UCSD-AML1 (cell line): ENCODE measurements at regions not wholly inside any gene's neighbourhood (a gene's known extent, or its start where the extent isn't known, plus 50 kb on each side); places are given as distances from the start of the nearest gene placed in this dataset.

Source experiments
- DNase-seq: peaks from one replicate; lab custom pipeline; 2025; ENCODE audit not compliant: unreplicated experiment; lab: John Stamatoyannopoulos, UW

- DNase-seq, result no peak
Observed at GRCh38 chr14:41409806-41410205, 196.9 kb upstream of the LRFN5 start.

- DNase-seq, result no peak
Observed at GRCh38 chr14:41404126-41404525, 202.6 kb upstream of the LRFN5 start.

DNA sequence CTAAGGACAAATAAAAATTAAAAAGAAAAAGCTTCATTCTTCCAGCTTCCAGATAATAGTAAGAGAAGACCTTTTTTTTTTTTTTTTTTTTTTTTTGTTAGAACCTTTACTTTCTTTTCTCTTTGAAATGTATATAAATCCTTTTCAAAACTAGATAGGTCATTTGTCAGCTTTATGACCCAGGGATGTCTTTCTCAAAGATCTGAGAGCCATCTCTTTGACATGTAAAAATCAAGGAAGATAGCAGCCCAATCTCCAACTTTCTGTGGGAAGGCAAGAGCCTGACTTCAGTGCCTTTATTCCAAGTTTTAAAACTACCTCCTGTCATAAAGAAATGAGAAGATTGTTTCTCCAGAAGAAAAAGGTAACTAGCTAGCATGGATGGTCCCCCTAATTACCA is 203.3 kb upstream of the LRFN5 start:
- no peak for DNase-seq

GRCh38 chr14:41397926-41398325 is 208.8 kb upstream of the LRFN5 start:
- DNase-seq, result no peak

GRCh38 chr14:41393512-41393911 is 213.2 kb upstream of the LRFN5 start:
- no peak for DNase-seq

DNA sequence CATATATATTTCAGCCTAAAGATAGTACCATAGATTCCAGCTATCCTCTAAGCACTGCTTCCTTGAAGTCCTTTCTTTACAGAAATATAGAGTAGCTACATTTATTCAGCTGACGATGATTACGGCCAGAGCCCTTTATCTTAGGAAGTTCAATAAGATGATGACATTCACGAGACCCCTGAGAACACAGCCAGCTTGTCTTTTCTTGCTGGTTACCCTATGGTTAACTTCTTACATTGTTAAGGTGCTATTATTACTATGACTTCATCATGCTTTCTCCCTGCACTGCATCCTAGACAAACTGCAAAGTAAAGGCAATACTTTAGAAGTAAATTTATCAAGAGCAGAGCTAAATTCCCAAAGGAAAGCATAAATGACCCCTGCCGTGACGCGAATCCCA is 214.4 kb upstream of the LRFN5 start:
- no peak for DNase-seq

GRCh38 chr14:41389355-41389754 is 217.3 kb upstream of the LRFN5 start:
- DNase-seq, result no peak

DNA sequence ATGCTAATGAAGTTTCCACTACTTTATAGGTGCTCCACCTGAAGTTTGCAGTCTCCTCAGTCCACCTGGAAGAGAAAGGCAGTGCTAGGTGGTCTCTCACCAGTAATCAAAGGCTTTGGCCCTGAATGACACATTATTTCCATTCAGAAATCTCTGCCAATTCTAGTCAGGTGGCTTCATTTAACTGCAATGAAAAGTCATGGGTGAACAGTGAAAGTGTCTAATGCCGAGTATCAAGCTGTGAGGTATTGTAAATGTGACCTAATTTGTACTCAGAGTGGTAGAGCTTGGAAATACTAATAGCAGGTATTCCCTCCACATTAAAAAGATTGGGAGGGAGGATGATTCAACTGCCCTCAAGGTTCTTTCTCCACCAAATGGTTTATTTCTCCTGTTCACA is 220.9 kb upstream of the LRFN5 start:
- DNase-seq, result no peak

GRCh38 chr14:41380017-41380416 is 226.7 kb upstream of the LRFN5 start:
- no peak for DNase-seq

DNA sequence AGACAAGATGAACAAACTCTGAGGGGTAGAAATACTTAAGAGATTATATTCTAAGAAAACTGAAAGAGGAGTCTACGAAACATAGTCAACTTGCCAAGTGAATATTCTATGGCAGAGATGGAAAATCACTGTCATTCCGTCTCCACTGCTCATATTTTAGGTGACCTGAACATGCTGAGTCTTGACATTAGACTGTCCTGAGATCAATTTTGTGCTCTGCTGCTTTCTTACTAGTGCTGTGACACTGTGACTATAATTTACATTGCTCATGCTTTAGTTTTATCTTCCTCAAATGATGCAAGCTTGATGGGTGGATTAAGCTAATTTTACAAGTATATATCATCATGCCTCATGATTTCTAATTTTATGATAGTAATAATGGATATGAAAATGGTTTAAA is 228.2 kb upstream of the LRFN5 start:
- no peak for DNase-seq

DNA sequence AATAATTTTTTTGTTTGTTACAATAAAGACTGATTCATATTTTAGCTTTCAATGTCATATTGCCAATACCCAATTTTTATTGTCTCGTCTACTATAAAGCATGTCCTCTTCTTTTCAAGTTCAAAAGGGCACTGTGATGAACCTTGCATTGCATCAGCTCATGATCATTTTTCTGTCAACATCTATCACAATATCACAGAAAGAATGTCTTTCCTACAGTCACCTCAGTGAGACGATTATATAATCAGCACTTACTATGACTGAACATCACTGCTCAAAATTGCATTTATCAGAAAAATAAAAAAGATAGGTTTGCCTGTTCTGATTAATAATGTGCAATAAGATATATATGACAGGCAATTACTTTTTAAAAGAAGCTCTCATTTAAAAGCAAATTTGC is 228.7 kb upstream of the LRFN5 start:
- DNase-seq, result no peak

DNA sequence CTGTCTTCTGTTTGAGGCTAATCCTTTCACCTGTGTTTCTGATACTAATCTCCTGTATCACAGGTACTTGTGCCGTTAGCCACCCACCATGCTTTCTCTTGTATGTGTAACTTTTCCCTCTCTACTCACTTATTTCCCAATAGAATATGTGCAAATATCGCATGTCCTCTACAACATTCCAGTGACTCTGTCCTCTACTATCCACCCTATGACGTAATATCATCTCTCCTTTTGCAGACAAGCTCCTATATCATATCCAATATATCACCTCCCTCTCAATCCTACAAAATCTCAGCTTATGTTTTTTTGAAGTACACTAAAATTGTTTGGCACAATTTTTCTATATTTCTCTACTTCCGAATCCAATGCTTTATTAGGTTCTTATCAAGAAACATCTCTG is 232.6 kb upstream of the LRFN5 start:
- DNase-seq, result no peak

DNA sequence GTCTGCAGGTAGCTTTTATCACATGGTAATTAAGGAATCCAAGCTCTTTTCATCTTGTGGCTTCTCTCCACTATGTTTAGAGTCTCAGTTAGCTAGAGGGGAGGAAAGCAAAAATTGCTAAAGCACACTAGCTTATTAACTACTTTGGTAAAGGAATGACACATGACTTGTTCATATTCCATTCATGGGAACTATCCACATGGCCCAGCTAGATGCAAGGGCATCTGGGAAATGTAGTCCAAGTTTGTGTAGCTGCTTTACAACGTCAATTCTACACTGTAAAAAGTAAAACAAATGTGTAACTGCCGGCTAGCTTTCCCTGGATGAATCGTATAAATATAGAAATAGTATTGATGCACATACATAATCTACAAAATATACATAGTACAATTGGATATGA is 244.5 kb upstream of the LRFN5 start:
- DNase-seq, result no peak

DNA sequence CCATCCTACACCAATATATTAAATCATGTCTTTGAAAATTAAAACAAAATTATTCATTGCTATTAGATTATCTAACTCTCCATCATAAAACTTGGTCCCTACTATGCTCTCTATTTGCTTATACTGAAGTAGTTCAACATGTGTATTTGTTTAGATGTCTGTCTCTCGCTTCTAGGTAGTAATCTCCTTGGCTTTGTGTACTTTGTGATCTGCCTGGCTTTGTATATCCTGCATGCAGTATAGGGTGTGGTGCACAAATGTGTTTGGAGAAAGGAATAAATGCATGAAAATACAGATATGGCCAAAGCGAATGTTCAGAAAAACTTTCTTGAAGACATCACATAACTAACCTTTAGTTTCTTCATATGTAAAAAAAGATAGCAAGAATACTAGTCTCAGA is 246.6 kb upstream of the LRFN5 start:
- no peak for DNase-seq

DNA sequence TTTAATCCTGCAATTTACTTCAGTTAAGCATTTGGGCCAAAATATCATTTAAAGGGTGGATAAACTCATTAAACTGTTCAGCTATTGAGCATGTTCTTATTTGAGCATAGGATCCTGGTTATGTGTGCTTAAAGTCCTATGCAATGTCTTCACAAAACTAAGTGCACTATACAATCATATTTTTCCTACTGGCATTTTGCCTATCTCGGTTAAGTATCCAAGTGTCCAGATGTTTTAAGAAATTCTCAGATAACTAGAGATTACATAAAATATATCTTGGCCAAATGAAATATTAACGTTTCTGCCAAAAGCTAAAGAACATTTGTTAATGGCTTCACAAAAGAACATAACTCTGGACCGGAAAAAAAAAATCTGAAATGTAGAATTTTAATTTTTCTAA is 250.8 kb upstream of the LRFN5 start:
- no peak for DNase-seq

- DNase-seq, result no peak
Observed at GRCh38 chr14:41350476-41350875, 256.2 kb upstream of the LRFN5 start.

- no peak for DNase-seq
Observed at GRCh38 chr14:41349289-41349910, 257.3 kb upstream of the LRFN5 start.

GRCh38 chr14:41343857-41344256 is 262.8 kb upstream of the LRFN5 start:
- DNase-seq, result no peak

DNA sequence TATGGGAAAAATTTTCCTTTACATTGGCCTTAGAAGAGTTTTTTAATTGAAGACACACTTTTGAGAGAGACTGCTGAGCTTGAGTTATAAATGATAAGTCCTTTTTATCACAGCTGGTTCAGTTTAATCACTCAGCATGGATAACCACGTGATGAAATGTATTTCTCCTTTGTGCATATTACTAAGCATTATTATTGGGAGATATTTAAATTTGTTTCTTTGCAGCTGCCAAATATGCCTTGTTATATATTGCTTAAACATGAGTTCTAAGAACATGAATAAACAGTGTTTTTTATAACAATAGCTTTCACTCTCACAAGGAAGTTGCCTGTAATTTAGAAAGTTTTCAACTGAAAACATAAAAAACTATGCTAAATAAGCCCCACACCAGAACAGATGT is 293.5 kb upstream of the LRFN5 start:
- DNase-seq, result no peak

DNA sequence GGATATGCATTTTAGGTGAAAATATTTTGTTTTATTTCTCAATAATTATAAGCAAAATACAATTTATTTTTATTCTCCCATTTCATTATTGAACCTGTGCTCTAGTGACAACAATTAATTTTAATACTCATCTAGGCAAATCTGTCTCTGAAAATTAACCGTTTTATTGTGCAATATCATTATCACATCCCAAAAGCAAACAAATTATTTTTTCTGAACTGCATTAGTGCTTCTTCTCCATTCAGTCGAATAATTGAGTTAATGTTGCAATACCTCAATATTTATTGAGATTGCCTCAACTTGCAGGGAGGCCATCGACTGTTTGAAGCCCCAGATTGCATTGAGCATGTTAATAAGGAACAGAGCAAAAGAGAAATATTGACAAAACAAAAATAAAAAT is 303.2 kb upstream of the LRFN5 start:
- DNase-seq, result no peak

GRCh38 chr14:41302776-41303175 is 303.9 kb upstream of the LRFN5 start:
- DNase-seq, result no peak

GRCh38 chr14:41299924-41300323 is 306.8 kb upstream of the LRFN5 start:
- no peak for DNase-seq

DNA sequence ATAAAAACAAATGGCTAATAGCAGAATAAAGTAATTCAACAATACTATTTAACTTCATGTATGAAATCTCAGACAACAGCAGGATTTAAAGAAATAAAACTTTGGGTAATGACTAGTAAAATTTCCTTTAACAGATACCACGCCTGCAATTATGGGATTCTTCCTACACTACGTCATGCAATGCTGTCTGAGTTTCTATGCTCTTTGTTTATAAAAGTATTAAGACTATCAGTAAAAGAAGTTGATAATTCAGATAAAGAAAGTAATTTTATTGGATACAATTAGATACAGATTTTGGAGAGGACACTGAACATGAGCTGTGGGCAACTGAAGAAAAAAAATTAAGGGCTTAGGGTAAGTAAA is 308.4 kb upstream of the LRFN5 start:
- DNase-seq, result no peak
